ENCODE measurements at regions not wholly inside any gene's neighbourhood (a gene's known extent, or its start where the extent isn't known, plus 50 kb on each side); places are given as distances from the start of the nearest gene placed in this dataset.

- no peak for TF ChIP-seq CTCF (IDR thresholded peaks at IDR 0.05)
- no peak for TF ChIP-seq POLR2A (IDR thresholded peaks at IDR 0.05)
Measured at GRCh38 chr9:33728613-33729012, 66.7 kb upstream of the PRSS3 start.
